ENCODE measurements at regions not wholly inside any gene's neighbourhood (a gene's known extent, or its start where the extent isn't known, plus 50 kb on each side); places are given as distances from the start of the nearest gene placed in this dataset.
A peak's percentile ranks its signal among the peaks of the same experiment; 100 is the strongest.

DNA sequence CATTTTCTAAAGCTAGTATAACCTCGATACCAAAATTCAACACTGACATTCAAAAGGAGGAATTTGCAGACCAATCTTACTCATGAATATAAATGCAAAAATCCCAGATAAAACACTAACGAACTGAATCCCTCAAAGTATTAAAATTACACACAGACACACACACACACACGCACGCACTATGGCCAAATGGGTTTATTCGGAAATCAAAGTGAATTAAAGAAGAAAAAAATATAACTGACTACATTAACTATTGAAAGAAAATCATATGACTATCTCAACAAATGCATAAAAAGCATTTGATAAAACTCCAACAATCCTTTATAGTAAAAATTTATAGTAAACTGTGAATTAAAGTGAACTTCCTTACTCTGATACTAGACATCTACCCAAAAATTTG is 97.9 kb upstream of the HNRNPA3 start:
- no peaks in the 10 kb centered on the region for H3K9me2 ChIP-seq (replicated peaks; ENCODE audit: insufficient read depth)
- no peaks in the 10 kb centered on the region for H3K9me3 ChIP-seq (ENCODE audit: low read depth)
- no peaks in the 10 kb centered on the region for H3K79me2 ChIP-seq
- no peak overlapping the region for H3K4me3 ChIP-seq
- no peaks in the 10 kb centered on the region for H3K36me3 ChIP-seq (replicated peaks; ENCODE audit: insufficient read depth, low read depth)
- H4K20me1 ChIP-seq (ENCODE audit: insufficient read depth, poor library complexity, severe bottlenecking): no peaks in the 10 kb centered on the region
- no peak for DNase-seq (ENCODE audit: low spot score)
- H2AFZ ChIP-seq: no peak overlapping the region
- no peaks in the 10 kb centered on the region for H3K27me3 ChIP-seq
- TF ChIP-seq EZH2phosphoT487 (IDR thresholded peaks at IDR 0.05; ENCODE audit: low read depth, severe bottlenecking, unreplicated experiment) (no peak), EZH2 (IDR thresholded peaks at IDR 0.05; ENCODE audit: borderline replicate concordance) (no peak)
- TF ChIP-seq, protein P1, sequence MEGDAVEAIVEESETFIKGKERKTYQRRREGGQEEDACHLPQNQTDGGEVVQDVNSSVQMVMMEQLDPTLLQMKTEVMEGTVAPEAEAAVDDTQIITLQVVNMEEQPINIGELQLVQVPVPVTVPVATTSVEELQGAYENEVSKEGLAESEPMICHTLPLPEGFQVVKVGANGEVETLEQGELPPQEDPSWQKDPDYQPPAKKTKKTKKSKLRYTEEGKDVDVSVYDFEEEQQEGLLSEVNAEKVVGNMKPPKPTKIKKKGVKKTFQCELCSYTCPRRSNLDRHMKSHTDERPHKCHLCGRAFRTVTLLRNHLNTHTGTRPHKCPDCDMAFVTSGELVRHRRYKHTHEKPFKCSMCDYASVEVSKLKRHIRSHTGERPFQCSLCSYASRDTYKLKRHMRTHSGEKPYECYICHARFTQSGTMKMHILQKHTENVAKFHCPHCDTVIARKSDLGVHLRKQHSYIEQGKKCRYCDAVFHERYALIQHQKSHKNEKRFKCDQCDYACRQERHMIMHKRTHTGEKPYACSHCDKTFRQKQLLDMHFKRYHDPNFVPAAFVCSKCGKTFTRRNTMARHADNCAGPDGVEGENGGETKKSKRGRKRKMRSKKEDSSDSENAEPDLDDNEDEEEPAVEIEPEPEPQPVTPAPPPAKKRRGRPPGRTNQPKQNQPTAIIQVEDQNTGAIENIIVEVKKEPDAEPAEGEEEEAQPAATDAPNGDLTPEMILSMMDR (IDR thresholded peaks at IDR 0.05; ENCODE audit: poor library complexity): no peak
- WGBS (ENCODE audit: low lambda C conversion rate, missing lambda C conversion rate): 96% methylated on average over 5 of the region's 5 CpGs
- H3K27ac ChIP-seq: no peak overlapping the region
- no peaks in the 10 kb centered on the region for H3K4me1 ChIP-seq (ENCODE audit: insufficient read depth)
- no peak overlapping the region for H3K4me2 ChIP-seq

DNA sequence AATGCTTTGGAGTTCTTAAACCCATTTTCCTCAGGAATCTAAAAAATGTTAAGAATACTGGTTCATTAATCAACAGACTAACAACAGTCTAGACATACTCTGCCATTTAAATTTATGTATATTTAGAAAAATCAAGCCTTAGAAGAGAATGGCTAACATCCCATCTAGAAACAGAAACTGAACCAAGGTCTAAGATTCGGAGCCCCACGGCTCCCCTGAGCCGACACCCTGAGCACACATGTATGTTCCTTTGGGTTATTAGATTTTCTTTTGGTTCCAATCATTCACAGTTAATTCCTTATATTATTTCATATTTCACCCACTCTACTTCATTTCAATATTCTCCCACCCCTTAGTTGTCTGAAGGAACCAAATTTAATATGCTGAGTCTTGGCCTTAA is 94.8 kb upstream of the HNRNPA3 start:
- no peaks in the 10 kb centered on the region for H4K20me1 ChIP-seq (ENCODE audit: insufficient read depth, poor library complexity, severe bottlenecking)
- no peak overlapping the region for H3K27ac ChIP-seq
- no peak for TF ChIP-seq EZH2phosphoT487 (IDR thresholded peaks at IDR 0.05; ENCODE audit: low read depth, severe bottlenecking, unreplicated experiment)
- TF ChIP-seq, protein P1 (IDR thresholded peaks at IDR 0.05; ENCODE audit: poor library complexity): no peak
- no peak for TF ChIP-seq EZH2 (IDR thresholded peaks at IDR 0.05; ENCODE audit: borderline replicate concordance)
- no peak for DNase-seq (ENCODE audit: low spot score)
- no peaks in the 10 kb centered on the region for H3K36me3 ChIP-seq (replicated peaks; ENCODE audit: insufficient read depth, low read depth)
- H3K9me3 ChIP-seq (ENCODE audit: low read depth): no peaks in the 10 kb centered on the region
- WGBS (ENCODE audit: low lambda C conversion rate, missing lambda C conversion rate): 98% methylated on average over 3 of the region's 3 CpGs
- H3K4me2 ChIP-seq: no peak overlapping the region
- H3K27me3 ChIP-seq: no peaks in the 10 kb centered on the region
- H3K9me2 ChIP-seq (replicated peaks; ENCODE audit: insufficient read depth): no peaks in the 10 kb centered on the region
- no peaks in the 10 kb centered on the region for H3K4me1 ChIP-seq (ENCODE audit: insufficient read depth)
- no peak overlapping the region for H2AFZ ChIP-seq
- H3K4me3 ChIP-seq: no peak overlapping the region
- no peaks in the 10 kb centered on the region for H3K79me2 ChIP-seq

DNA sequence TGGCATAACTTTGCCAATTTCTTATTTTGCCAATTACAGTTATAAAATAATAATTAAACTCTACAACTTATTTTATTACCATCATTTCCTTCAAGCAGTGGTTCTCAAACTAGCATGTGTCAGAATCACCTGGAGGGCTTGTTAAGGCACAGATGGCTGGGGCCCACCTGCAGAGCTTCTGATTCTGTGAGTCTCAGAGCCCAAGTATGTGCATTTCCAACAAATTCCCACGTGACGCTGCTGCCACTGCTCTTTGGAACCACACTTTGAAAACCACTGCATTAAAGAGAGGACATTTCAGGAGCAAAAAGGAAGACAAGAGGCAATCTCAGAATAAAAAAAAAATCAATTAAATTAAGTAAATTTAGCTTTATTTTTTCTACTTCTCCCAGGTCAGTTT is 94.0 kb upstream of the HNRNPA3 start:
- Histone ChIP-seq H3K9me2 (replicated peaks; ENCODE audit: insufficient read depth) (no peaks in the 10 kb centered on the region), H2AFZ (no peak overlapping the region), H3K27ac (no peak overlapping the region), H3K9me3 (ENCODE audit: low read depth) (no peaks in the 10 kb centered on the region), H3K4me1 (ENCODE audit: insufficient read depth) (no peaks in the 10 kb centered on the region), H3K79me2 (no peaks in the 10 kb centered on the region), H3K36me3 (replicated peaks; ENCODE audit: insufficient read depth, low read depth) (no peaks in the 10 kb centered on the region), H3K27me3 (no peaks in the 10 kb centered on the region), H4K20me1 (ENCODE audit: insufficient read depth, poor library complexity, severe bottlenecking) (no peaks in the 10 kb centered on the region), H3K4me2 (no peak overlapping the region), H3K4me3 (no peak overlapping the region)
- TF ChIP-seq EZH2phosphoT487 (IDR thresholded peaks at IDR 0.05; ENCODE audit: low read depth, severe bottlenecking, unreplicated experiment) (no peak), EZH2 (IDR thresholded peaks at IDR 0.05; ENCODE audit: borderline replicate concordance) (no peak)
- TF ChIP-seq, protein P1 (IDR thresholded peaks at IDR 0.05; ENCODE audit: poor library complexity): no peak
- peak; percentile 12 for DNase-seq (ENCODE audit: low spot score)
- WGBS (ENCODE audit: low lambda C conversion rate, missing lambda C conversion rate): 54% methylated on average over 2 of the region's 2 CpGs

DNA sequence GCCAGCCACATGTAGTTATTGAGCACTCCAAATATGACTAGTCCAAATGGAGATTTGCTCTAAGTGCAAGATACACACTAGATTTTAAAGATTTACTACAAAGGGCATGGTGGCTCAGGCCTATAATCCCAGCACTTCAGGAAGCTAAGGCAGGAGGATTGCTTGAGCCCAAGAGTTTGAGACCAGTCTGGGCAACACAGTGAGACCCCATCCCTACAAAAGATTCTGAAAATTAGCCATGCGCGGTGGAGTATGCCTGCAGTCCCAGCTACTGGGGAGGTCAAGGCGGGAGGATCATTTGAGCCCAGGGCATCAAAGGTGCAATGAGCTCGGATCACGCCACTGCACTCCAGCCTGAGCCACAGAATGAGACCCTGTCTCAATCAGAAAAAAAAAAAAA is 93.5 kb upstream of the HNRNPA3 start:
- no peak for TF ChIP-seq EZH2 (IDR thresholded peaks at IDR 0.05; ENCODE audit: borderline replicate concordance)
- TF ChIP-seq, protein P1 (IDR thresholded peaks at IDR 0.05; ENCODE audit: poor library complexity): no peak
- TF ChIP-seq EZH2phosphoT487 (IDR thresholded peaks at IDR 0.05; ENCODE audit: low read depth, severe bottlenecking, unreplicated experiment): no peak
- WGBS (ENCODE audit: low lambda C conversion rate, missing lambda C conversion rate): 97% methylated on average over 5 of the region's 5 CpGs
- no peak overlapping the region for H2AFZ ChIP-seq

More for the DNA sequence above, 93.5 kb upstream of the HNRNPA3 start:
- H3K27ac ChIP-seq: no peak overlapping the region
- no peaks in the 10 kb centered on the region for H3K79me2 ChIP-seq
- H3K4me3 ChIP-seq: no peak overlapping the region
- H3K4me1 ChIP-seq (ENCODE audit: insufficient read depth): no peaks in the 10 kb centered on the region
- no peaks in the 10 kb centered on the region for H3K9me2 ChIP-seq (replicated peaks; ENCODE audit: insufficient read depth)
- no peak overlapping the region for H3K4me2 ChIP-seq
- no peaks in the 10 kb centered on the region for H3K36me3 ChIP-seq (replicated peaks; ENCODE audit: insufficient read depth, low read depth)
- DNase-seq (ENCODE audit: low spot score): no peak
- no peaks in the 10 kb centered on the region for H4K20me1 ChIP-seq (ENCODE audit: insufficient read depth, poor library complexity, severe bottlenecking)
- H3K27me3 ChIP-seq: no peaks in the 10 kb centered on the region
- H3K9me3 ChIP-seq (ENCODE audit: low read depth): no peaks in the 10 kb centered on the region
